ENCODE measurements at regions not wholly inside any gene's neighbourhood (a gene's known extent, or its start where the extent isn't known, plus 50 kb on each side); places are given as distances from the start of the nearest gene placed in this dataset.

GRCh38 chr11:134794192-134794591 lies 382.1 kb upstream of the B3GAT1 start:
- DNase-seq (ENCODE audit: low spot score), result no peak
- no peak for TF ChIP-seq CTCF (IDR thresholded peaks at IDR 0.05; ENCODE audit: borderline replicate concordance, control extremely low read depth, extremely low read depth, insufficient read depth, missing control alignments)
- in situ Hi-C loops (cut with MboI; ENCODE audit: low sequenced_read_pairs, unreplicated experiment), result no loop called here

GRCh38 chr11:134792677-134793076 lies 380.6 kb upstream of the B3GAT1 start:
- in situ Hi-C loops (cut with MboI; ENCODE audit: low sequenced_read_pairs, unreplicated experiment), result no loop called here
- DNase-seq (ENCODE audit: low spot score), result no peak
- TF ChIP-seq CTCF (IDR thresholded peaks at IDR 0.05; ENCODE audit: borderline replicate concordance, control extremely low read depth, extremely low read depth, insufficient read depth, missing control alignments), result no peak

GRCh38 chr11:134792044-134792443 lies 380.0 kb upstream of the B3GAT1 start:
- DNase-seq (ENCODE audit: low spot score), result no peak
- in situ Hi-C loops (cut with MboI; ENCODE audit: low sequenced_read_pairs, unreplicated experiment), result no loop called here
- no peak for TF ChIP-seq CTCF (IDR thresholded peaks at IDR 0.05; ENCODE audit: borderline replicate concordance, control extremely low read depth, extremely low read depth, insufficient read depth, missing control alignments)

GRCh38 chr11:134791102-134791501 lies 379.1 kb upstream of the B3GAT1 start:
- in situ Hi-C loops (cut with MboI; ENCODE audit: low sequenced_read_pairs, unreplicated experiment), result no loop called here
- TF ChIP-seq CTCF (IDR thresholded peaks at IDR 0.05; ENCODE audit: borderline replicate concordance, control extremely low read depth, extremely low read depth, insufficient read depth, missing control alignments), result no peak
- no peak for DNase-seq (ENCODE audit: low spot score)

GRCh38 chr11:134789104-134789503 lies 377.1 kb upstream of the B3GAT1 start:
- in situ Hi-C loops (cut with MboI; ENCODE audit: low sequenced_read_pairs, unreplicated experiment), result no loop called here
- no peak for TF ChIP-seq CTCF (IDR thresholded peaks at IDR 0.05; ENCODE audit: borderline replicate concordance, control extremely low read depth, extremely low read depth, insufficient read depth, missing control alignments)
- DNase-seq (ENCODE audit: low spot score), result no peak

- TF ChIP-seq CTCF (IDR thresholded peaks at IDR 0.05; ENCODE audit: borderline replicate concordance, control extremely low read depth, extremely low read depth, insufficient read depth, missing control alignments), result no peak
- in situ Hi-C loops (cut with MboI; ENCODE audit: low sequenced_read_pairs, unreplicated experiment), result no loop called here
- no peak for DNase-seq (ENCODE audit: low spot score)
Measured at GRCh38 chr11:134786636-134787035, 374.6 kb upstream of the B3GAT1 start.

All from GM13976 (cell line).